ENCODE measurements at regions not wholly inside any gene's neighbourhood (a gene's known extent, or its start where the extent isn't known, plus 50 kb on each side); places are given as distances from the start of the nearest gene placed in this dataset.

DNA sequence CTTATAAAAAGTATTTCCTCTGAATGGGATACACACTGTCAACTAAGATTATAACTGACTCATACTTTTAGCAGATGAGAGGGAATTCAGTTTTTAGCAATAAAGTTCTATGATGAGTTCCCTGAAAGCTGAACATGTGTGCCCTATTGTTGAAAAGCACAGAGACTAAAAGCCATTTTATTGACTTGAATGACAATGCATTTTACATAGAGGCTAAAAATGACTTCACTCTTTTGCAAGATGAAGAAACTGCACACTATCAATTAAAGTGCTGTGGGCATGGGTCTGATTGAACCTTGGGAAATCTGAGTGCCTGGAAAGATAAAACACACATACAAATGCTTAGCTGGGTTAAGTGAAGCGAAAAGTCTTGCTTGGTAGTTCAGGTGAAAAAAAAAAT, 633.4 kb downstream of the PDHA2 start:
- TF ChIP-seq, protein P1, sequence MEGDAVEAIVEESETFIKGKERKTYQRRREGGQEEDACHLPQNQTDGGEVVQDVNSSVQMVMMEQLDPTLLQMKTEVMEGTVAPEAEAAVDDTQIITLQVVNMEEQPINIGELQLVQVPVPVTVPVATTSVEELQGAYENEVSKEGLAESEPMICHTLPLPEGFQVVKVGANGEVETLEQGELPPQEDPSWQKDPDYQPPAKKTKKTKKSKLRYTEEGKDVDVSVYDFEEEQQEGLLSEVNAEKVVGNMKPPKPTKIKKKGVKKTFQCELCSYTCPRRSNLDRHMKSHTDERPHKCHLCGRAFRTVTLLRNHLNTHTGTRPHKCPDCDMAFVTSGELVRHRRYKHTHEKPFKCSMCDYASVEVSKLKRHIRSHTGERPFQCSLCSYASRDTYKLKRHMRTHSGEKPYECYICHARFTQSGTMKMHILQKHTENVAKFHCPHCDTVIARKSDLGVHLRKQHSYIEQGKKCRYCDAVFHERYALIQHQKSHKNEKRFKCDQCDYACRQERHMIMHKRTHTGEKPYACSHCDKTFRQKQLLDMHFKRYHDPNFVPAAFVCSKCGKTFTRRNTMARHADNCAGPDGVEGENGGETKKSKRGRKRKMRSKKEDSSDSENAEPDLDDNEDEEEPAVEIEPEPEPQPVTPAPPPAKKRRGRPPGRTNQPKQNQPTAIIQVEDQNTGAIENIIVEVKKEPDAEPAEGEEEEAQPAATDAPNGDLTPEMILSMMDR (IDR thresholded peaks at IDR 0.05; ENCODE audit: insufficient read depth, low read depth, low read length, missing control alignments): no peak
- no peak for DNase-seq (ENCODE audit: low read depth)
- no peak overlapping the region for H3K4me3 ChIP-seq (ENCODE audit: low read depth, low read length)

DNA sequence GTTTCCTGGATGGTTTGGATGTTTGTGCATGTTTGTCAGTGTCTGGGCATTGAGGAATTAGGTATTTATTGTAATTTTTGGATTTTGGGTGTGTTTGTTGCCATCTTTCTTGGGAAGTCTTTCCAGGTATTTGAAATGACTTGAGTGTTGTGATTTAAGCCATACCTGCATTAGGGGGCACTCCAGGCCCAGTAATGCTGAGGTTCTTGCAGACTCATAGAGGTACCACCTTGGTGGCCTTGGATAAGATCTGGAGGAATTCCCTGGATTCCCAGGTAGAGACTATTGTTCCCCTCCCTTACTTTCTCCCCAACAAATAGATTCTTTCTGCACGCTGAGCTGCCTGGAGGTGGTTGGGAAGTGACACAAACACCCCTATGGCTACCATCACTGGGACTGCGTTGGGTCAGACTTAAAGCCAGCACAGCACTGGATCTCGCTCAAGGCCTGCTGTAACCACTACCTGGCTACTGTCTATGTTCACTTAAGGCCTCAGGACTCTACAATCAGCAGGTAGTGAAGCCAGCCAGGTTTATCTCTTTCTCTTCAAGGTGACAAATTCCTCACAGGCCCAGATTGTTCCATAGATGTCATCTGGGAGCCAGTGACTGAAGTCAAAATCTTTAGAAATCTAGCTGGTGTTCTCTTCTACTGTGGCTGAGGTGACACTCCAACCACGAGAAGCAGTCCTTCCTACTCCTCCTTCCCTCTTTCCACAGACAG, 643.6 kb downstream of the PDHA2 start:
- DNase-seq (ENCODE audit: low read depth): no peak
- no peak overlapping the region for H3K4me3 ChIP-seq (ENCODE audit: low read depth, low read length)

DNA sequence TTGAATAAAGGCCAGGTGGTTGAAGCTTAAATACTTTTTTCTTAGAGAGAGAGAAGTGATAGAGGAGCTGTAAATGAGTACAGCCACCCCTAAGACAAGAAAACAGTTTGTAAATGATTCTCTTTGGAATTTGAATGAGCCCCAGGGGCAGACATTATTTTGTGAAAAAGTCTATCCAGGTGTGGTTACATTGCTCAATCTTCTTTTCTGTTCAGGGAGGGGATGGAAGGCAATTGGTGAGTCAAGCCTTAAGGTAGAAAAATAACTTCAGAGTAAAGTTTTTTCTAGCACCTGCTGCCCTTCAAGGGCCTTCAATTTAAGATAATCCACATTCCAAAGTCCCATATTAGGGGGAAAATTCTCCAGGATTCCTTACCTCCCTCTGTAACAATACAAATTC, 646.7 kb downstream of the PDHA2 start:
- no peak overlapping the region for H3K4me3 ChIP-seq (ENCODE audit: low read depth, low read length)
- DNase-seq (ENCODE audit: low read depth): no peak
- TF ChIP-seq, protein P1 (IDR thresholded peaks at IDR 0.05; ENCODE audit: insufficient read depth, low read depth, low read length, missing control alignments): no peak

More for the DNA sequence above, 643.6 kb downstream of the PDHA2 start:
- TF ChIP-seq, protein P1 (IDR thresholded peaks at IDR 0.05; ENCODE audit: insufficient read depth, low read depth, low read length, missing control alignments): no peak

DNA sequence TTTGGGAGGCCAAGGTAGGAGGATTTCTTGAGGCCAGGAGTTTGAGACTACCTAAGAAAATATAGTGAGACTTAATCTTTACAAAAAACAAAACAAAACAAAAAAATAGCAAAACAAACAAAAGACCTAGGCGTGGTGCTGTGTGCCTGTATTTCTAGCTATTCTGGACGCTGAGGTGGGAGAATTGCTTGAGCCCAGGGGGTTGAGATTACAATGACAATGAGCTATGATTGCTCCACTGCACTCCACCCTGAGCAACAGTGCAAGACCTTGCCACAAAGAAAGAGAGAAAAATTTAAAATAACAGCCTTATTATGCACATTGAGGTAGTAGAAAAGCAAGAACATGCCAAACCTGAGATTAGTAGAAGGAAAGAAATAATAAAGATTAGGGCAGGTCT, 657.7 kb downstream of the PDHA2 start:
- no peak overlapping the region for H3K4me3 ChIP-seq (ENCODE audit: low read depth, low read length)
- DNase-seq (ENCODE audit: low read depth): no peak
- TF ChIP-seq, protein P1 (IDR thresholded peaks at IDR 0.05; ENCODE audit: insufficient read depth, low read depth, low read length, missing control alignments): no peak

DNA sequence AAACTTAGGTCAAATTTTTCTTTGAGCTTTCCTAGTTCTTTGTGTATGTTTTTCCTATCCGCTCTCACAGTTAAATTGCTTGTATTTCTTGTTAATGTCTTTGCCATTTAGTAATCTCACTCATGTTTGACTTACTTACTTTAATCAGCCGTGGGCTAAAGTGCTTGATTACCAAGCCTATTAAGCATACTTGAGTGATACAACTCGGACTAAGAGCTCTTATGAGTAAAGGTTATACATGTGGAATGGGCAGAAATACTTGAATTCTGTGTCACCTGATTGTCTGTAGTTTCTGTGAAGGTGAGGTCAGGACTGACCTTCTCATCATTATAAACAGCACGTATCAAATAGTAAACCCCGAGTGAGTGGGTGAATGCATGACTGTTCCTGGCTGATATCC, 664.5 kb downstream of the PDHA2 start:
- DNase-seq (ENCODE audit: low read depth): no peak
- TF ChIP-seq, protein P1 (IDR thresholded peaks at IDR 0.05; ENCODE audit: insufficient read depth, low read depth, low read length, missing control alignments): no peak
- no peak overlapping the region for H3K4me3 ChIP-seq (ENCODE audit: low read depth, low read length)

DNA sequence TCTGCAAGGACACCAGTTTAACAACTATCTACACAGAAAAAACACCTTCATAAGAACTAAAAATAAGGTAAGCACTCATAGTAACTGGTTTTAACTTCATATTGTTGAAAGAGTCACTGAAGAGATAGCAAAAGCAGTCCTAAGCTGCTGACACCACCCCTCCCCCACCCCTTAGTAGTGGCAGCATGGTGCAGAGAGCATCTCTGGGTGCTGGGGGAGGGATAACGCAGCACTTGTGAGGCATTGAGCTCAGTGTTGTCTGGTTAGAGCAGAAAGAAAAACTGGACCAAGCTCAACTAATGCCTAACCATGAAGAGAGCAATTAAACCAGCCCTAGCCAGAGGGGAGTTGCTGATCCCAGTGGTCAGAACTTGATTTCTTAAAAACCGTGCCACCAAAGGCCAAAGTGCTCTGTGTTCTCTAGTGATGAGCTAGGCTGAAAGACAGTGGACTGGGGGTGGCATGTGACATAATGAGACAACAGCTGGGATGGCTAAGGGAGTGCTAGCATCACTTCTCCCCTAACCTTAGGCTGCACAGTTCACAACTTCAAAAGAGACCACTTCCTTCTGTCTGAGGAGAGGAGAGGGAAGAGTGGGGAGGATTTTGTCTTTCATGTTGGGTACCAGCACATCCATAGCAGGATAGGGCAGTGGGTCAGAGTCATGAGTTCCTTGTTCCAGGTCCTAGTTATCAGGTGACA, 669.3 kb downstream of the PDHA2 start:
- TF ChIP-seq, protein P1 (IDR thresholded peaks at IDR 0.05; ENCODE audit: insufficient read depth, low read depth, low read length, missing control alignments): no peak
- H3K4me3 ChIP-seq (ENCODE audit: low read depth, low read length): no peak overlapping the region
- no peak for DNase-seq (ENCODE audit: low read depth)
